H9 (cell line): ENCODE measurements at regions not wholly inside any gene's neighbourhood (a gene's known extent, or its start where the extent isn't known, plus 50 kb on each side); places are given as distances from the start of the nearest gene placed in this dataset.

ENCODE experiments used
- DNase-seq: peaks from one replicate; pipeline ENCODE4 v3.0.0-alpha.2; 2017
- H2AFZ ChIP-seq: one replicate; pipeline ENCODE4 v1.6.1; 2013; ENCODE audit warnings: mild to moderate bottlenecking, low read length, control low read depth, moderate library complexity
- H2AK5ac ChIP-seq: 2 replicates; pipeline ENCODE4 v1.6.1; 2013; ENCODE audit warnings: low read length, control low read depth, mixed read lengths; ENCODE audit not compliant: insufficient read length
- H2BK120ac ChIP-seq: one replicate; pipeline ENCODE4 v1.6.1; 2013; ENCODE audit warnings: low read depth, mild to moderate bottlenecking, low read length, control low read depth, inconsistent platforms; ENCODE audit not compliant: poor library complexity, severe bottlenecking
- H2BK12ac ChIP-seq: 2 replicates; pipeline ENCODE4 v1.6.1; 2013; ENCODE audit warnings: low read length, control low read depth, mixed read lengths, low read depth; ENCODE audit not compliant: insufficient read length
- H2BK15ac ChIP-seq: 2 replicates; pipeline ENCODE4 v1.6.1; 2013; ENCODE audit warnings: low read depth, low read length, control low read depth
- H2BK20ac ChIP-seq: one replicate; pipeline ENCODE4 v1.6.1; 2013; ENCODE audit warnings: low read depth, mild to moderate bottlenecking, low read length, control low read depth, inconsistent platforms; ENCODE audit not compliant: poor library complexity, severe bottlenecking
- H2BK5ac ChIP-seq: 2 replicates; pipeline ENCODE4 v1.6.1; 2013; ENCODE audit warnings: low read length, control low read depth, mixed read lengths; ENCODE audit not compliant: insufficient read length
- H3K14ac ChIP-seq: 2 replicates; pipeline ENCODE4 v1.6.1; 2013; ENCODE audit warnings: low read length, control low read depth; ENCODE audit not compliant: insufficient read depth
- H3K18ac ChIP-seq: 2 replicates; pipeline ENCODE4 v1.6.1; 2013; ENCODE audit warnings: low read depth, mild to moderate bottlenecking, mixed read lengths, low read length, control low read depth; ENCODE audit not compliant: insufficient read length
- H3K23ac ChIP-seq: 2 replicates; pipeline ENCODE4 v1.6.1; 2013; ENCODE audit warnings: low read length, control low read depth, mixed read lengths, low read depth; ENCODE audit not compliant: insufficient read length
- H3K23me2 ChIP-seq: 2 replicates; pipeline ENCODE4 v1.6.1; 2013; ENCODE audit warnings: low read depth, mild to moderate bottlenecking, mixed read lengths, low read length, control low read depth; ENCODE audit not compliant: insufficient read length, poor library complexity, severe bottlenecking
- H3K27ac ChIP-seq: 2 replicates; pipeline ENCODE4 v1.5.1; 2013; ENCODE audit warnings: low read length, control low read depth, mixed read lengths, low read depth; ENCODE audit not compliant: insufficient read length
- H3K27me3 ChIP-seq: 2 replicates; pipeline ENCODE4 v1.6.1; 2013; ENCODE audit warnings: low read length, control low read depth, inconsistent platforms; ENCODE audit not compliant: insufficient read depth
- H3K4ac ChIP-seq: 2 replicates; pipeline ENCODE4 v1.6.1; 2013; ENCODE audit warnings: low read depth, mild to moderate bottlenecking, control low read depth, inconsistent platforms, low read length, moderate library complexity
- H3K4me1 ChIP-seq: 2 replicates; pipeline ENCODE4 v1.6.1; 2013; ENCODE audit warnings: low read length, control low read depth, inconsistent platforms; ENCODE audit not compliant: insufficient read depth
- H3K4me2 ChIP-seq: 2 replicates; pipeline ENCODE4 v1.6.1; 2013; ENCODE audit warnings: low read length, control low read depth, mixed read lengths; ENCODE audit not compliant: insufficient read length, insufficient read depth
- H3K56ac ChIP-seq: 2 replicates; pipeline ENCODE4 v1.6.1; 2013; ENCODE audit warnings: low read depth, mild to moderate bottlenecking, mixed read lengths, low read length, control low read depth; ENCODE audit not compliant: insufficient read length
- H3K79me1 ChIP-seq: 2 replicates; pipeline ENCODE4 v1.6.1; 2013; ENCODE audit warnings: low read depth, mild to moderate bottlenecking, moderate library complexity, low read length, control low read depth, inconsistent platforms; ENCODE audit not compliant: insufficient read depth, poor library complexity, severe bottlenecking
- H3K79me2 ChIP-seq: 2 replicates; pipeline ENCODE4 v1.6.1; 2013; ENCODE audit warnings: low read length, control low read depth, inconsistent platforms; ENCODE audit not compliant: insufficient read depth
- H3K9ac ChIP-seq: 2 replicates; pipeline ENCODE4 v1.6.1; 2013; ENCODE audit warnings: low read length, control low read depth, mixed read lengths; ENCODE audit not compliant: insufficient read length; ENCODE audit errors: extremely low read depth
- H3K9me3 ChIP-seq: one replicate; pipeline ENCODE4 v1.6.1; 2013; ENCODE audit warnings: low read depth, low read length, inconsistent platforms; ENCODE audit not compliant: control insufficient read depth
- H3T11ph ChIP-seq: one replicate; pipeline ENCODE4 v1.6.1; 2013; ENCODE audit warnings: mild to moderate bottlenecking, low read length, control low read depth, inconsistent platforms
- H4K20me1 ChIP-seq: one replicate; pipeline ENCODE4 v1.6.1; 2013; ENCODE audit not compliant: control insufficient read depth, insufficient read length, insufficient read depth
- H4K5ac ChIP-seq: 2 replicates; pipeline ENCODE4 v1.6.1; 2013; ENCODE audit warnings: low read depth, mild to moderate bottlenecking, mixed read lengths, low read length, control low read depth; ENCODE audit not compliant: insufficient read length
- H4K8ac ChIP-seq: replicated peaks from 2 replicates; pipeline ENCODE4 v1.6.1; 2013; ENCODE audit warnings: low read length, control low read depth, mixed read lengths, low read depth; ENCODE audit not compliant: insufficient read length
- H4K91ac ChIP-seq: 2 replicates; pipeline ENCODE4 v1.6.1; 2013; ENCODE audit warnings: low read depth, mild to moderate bottlenecking, moderate library complexity, mixed read lengths, low read length, control low read depth; ENCODE audit not compliant: insufficient read length
- H3K27ac Mint-ChIP-seq, 3 experiments: 2 replicates in 2 of 3; 3 replicates in 1 of 3; pipeline ENCODE4 v1.8.0; 2020 to 2021; ENCODE audit warnings: mixed read lengths in 3 of 3, mild to moderate bottlenecking in 1 of 3, moderate library complexity in 1 of 3
- H3K27me3 Mint-ChIP-seq: 2 replicates; pipeline ENCODE4 v1.8.0; 2021; ENCODE audit warnings: low read depth, mild to moderate bottlenecking, moderate library complexity, mixed read lengths
- H3K36me3 Mint-ChIP-seq, 3 experiments: 2 replicates in 2 of 3; 3 replicates in 1 of 3; pipeline ENCODE4 v1.8.0; 2020 to 2021; ENCODE audit warnings: low read depth in 3 of 3, mixed read lengths in 3 of 3; ENCODE audit not compliant: insufficient read depth in 1 of 3
- H3K4me1 Mint-ChIP-seq, 2 experiments: 2 replicates each; pipeline ENCODE4 v1.8.0; 2020; ENCODE audit warnings: mixed read lengths in 2 of 2
- H3K4me3 Mint-ChIP-seq, 2 experiments: 2 replicates in 1 of 2; 3 replicates in 1 of 2; pipeline ENCODE4 v1.8.0; 2020 to 2021; ENCODE audit warnings: mild to moderate bottlenecking in 2 of 2, mixed read lengths in 2 of 2, moderate library complexity in 1 of 2
- H3K9me3 Mint-ChIP-seq, 2 experiments: 2 replicates in 1 of 2; 3 replicates in 1 of 2; pipeline ENCODE4 v1.8.0; 2020; ENCODE audit warnings: mild to moderate bottlenecking in 2 of 2, mixed read lengths in 2 of 2, moderate library complexity in 1 of 2
- CTCF ChIP-seq: fragments of 200-600 bp; sonication (generic); conservative IDR thresholded peaks from 3 replicates; pipeline ENCODE4 v1.8.0; 2021; ENCODE audit warnings: antibody characterized with exemption, mild to moderate bottlenecking

DNA sequence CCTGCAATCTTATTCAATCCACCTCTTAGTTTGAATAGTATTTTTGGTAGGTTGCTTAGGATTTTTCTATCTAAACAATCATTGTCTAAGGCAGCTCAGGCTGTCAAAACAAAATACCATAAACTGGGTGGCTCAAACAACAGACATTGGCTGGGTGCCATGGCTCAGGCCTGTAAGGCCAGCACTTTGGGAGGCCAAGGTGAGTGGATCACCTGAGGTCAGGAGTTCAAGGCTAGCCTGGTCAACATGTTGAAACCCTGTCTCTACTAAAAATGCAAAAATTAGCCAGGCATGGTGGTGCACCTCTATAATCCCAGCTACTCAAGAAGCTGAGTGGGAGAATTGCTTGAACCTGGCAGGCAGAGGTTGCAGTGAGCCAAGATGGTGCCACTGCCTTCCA lies 126.7 kb downstream of the CYLD start:
- H3K27me3 Mint-ChIP-seq: no peaks in the 10 kb centered on the region; the same call in 1 of the 2 replicates
- H3K9ac ChIP-seq: no peak overlapping the region

More for the DNA sequence above, 126.7 kb downstream of the CYLD start:
- no peak overlapping the region for H2BK15ac ChIP-seq
- DNase-seq: no peak
- H3K4me2 ChIP-seq: no peak overlapping the region
- no peaks in the 10 kb centered on the region for H3K4me1 ChIP-seq
- no peak overlapping the region for H2BK12ac ChIP-seq
- H4K5ac ChIP-seq: no peak overlapping the region
- H3K4ac ChIP-seq: no peak overlapping the region
- peaks cover 8 to 10% of the 10 kb centered on the region in 2 experiments; a peak in 3 of 5 replicates for H3K9me3 Mint-ChIP-seq
- H3K23ac ChIP-seq: no peak overlapping the region
- H3K27ac Mint-ChIP-seq: no peak overlapping the region
- no peak overlapping the region for H3K14ac ChIP-seq
- no peaks in the 10 kb centered on the region for H3K23me2 ChIP-seq
- H3K4me1 Mint-ChIP-seq: no peaks in the 10 kb centered on the region
- no peak overlapping the region for H3K18ac ChIP-seq
- H2AK5ac ChIP-seq: no peak overlapping the region
- no peak overlapping the region for H2BK120ac ChIP-seq
- no peak overlapping the region for H3K56ac ChIP-seq
- no peak overlapping the region for H2BK5ac ChIP-seq
- no peaks in the 10 kb centered on the region for H3K9me3 ChIP-seq
- no peaks in the 10 kb centered on the region; a peak in 1 of 7 replicates for H3K36me3 Mint-ChIP-seq
- no peaks in the 10 kb centered on the region for H4K20me1 ChIP-seq
- TF ChIP-seq CTCF: no peak
- H3K4me3 Mint-ChIP-seq: no peak overlapping the region
- H4K91ac ChIP-seq: no peak overlapping the region
- no peak overlapping the region for H3T11ph ChIP-seq
- H2AFZ ChIP-seq: no peak overlapping the region
- no peaks in the 10 kb centered on the region for H3K79me2 ChIP-seq
- H3K27me3 ChIP-seq: no peaks in the 10 kb centered on the region
- no peak overlapping the region for H4K8ac ChIP-seq
- H3K27ac ChIP-seq: no peak overlapping the region
- H2BK20ac ChIP-seq: no peak overlapping the region
- H3K79me1 ChIP-seq: no peaks in the 10 kb centered on the region
